H9 (cell line): ENCODE measurements at regions not wholly inside any gene's neighbourhood (a gene's known extent, or its start where the extent isn't known, plus 50 kb on each side); places are given as distances from the start of the nearest gene placed in this dataset.

ENCODE experiments used
- DNase-seq: peaks from one replicate; pipeline ENCODE4 v3.0.0-alpha.2; 2017
- H2AFZ ChIP-seq: one replicate; pipeline ENCODE4 v1.6.1; 2013; ENCODE audit warnings: mild to moderate bottlenecking, low read length, control low read depth, moderate library complexity
- H2AK5ac ChIP-seq: 2 replicates; pipeline ENCODE4 v1.6.1; 2013; ENCODE audit warnings: low read length, control low read depth, mixed read lengths; ENCODE audit not compliant: insufficient read length
- H2BK120ac ChIP-seq: one replicate; pipeline ENCODE4 v1.6.1; 2013; ENCODE audit warnings: low read depth, mild to moderate bottlenecking, low read length, control low read depth, inconsistent platforms; ENCODE audit not compliant: poor library complexity, severe bottlenecking
- H2BK12ac ChIP-seq: 2 replicates; pipeline ENCODE4 v1.6.1; 2013; ENCODE audit warnings: low read length, control low read depth, mixed read lengths, low read depth; ENCODE audit not compliant: insufficient read length
- H2BK15ac ChIP-seq: 2 replicates; pipeline ENCODE4 v1.6.1; 2013; ENCODE audit warnings: low read depth, low read length, control low read depth
- H2BK20ac ChIP-seq: one replicate; pipeline ENCODE4 v1.6.1; 2013; ENCODE audit warnings: low read depth, mild to moderate bottlenecking, low read length, control low read depth, inconsistent platforms; ENCODE audit not compliant: poor library complexity, severe bottlenecking
- H2BK5ac ChIP-seq: 2 replicates; pipeline ENCODE4 v1.6.1; 2013; ENCODE audit warnings: low read length, control low read depth, mixed read lengths; ENCODE audit not compliant: insufficient read length
- H3K14ac ChIP-seq: 2 replicates; pipeline ENCODE4 v1.6.1; 2013; ENCODE audit warnings: low read length, control low read depth; ENCODE audit not compliant: insufficient read depth
- H3K18ac ChIP-seq: 2 replicates; pipeline ENCODE4 v1.6.1; 2013; ENCODE audit warnings: low read depth, mild to moderate bottlenecking, mixed read lengths, low read length, control low read depth; ENCODE audit not compliant: insufficient read length
- H3K23ac ChIP-seq: 2 replicates; pipeline ENCODE4 v1.6.1; 2013; ENCODE audit warnings: low read length, control low read depth, mixed read lengths, low read depth; ENCODE audit not compliant: insufficient read length
- H3K23me2 ChIP-seq: 2 replicates; pipeline ENCODE4 v1.6.1; 2013; ENCODE audit warnings: low read depth, mild to moderate bottlenecking, mixed read lengths, low read length, control low read depth; ENCODE audit not compliant: insufficient read length, poor library complexity, severe bottlenecking
- H3K27ac ChIP-seq: 2 replicates; pipeline ENCODE4 v1.5.1; 2013; ENCODE audit warnings: low read length, control low read depth, mixed read lengths, low read depth; ENCODE audit not compliant: insufficient read length
- H3K27me3 ChIP-seq: 2 replicates; pipeline ENCODE4 v1.6.1; 2013; ENCODE audit warnings: low read length, control low read depth, inconsistent platforms; ENCODE audit not compliant: insufficient read depth
- H3K4ac ChIP-seq: 2 replicates; pipeline ENCODE4 v1.6.1; 2013; ENCODE audit warnings: low read depth, mild to moderate bottlenecking, control low read depth, inconsistent platforms, low read length, moderate library complexity
- H3K4me1 ChIP-seq: 2 replicates; pipeline ENCODE4 v1.6.1; 2013; ENCODE audit warnings: low read length, control low read depth, inconsistent platforms; ENCODE audit not compliant: insufficient read depth
- H3K4me2 ChIP-seq: 2 replicates; pipeline ENCODE4 v1.6.1; 2013; ENCODE audit warnings: low read length, control low read depth, mixed read lengths; ENCODE audit not compliant: insufficient read length, insufficient read depth
- H3K56ac ChIP-seq: 2 replicates; pipeline ENCODE4 v1.6.1; 2013; ENCODE audit warnings: low read depth, mild to moderate bottlenecking, mixed read lengths, low read length, control low read depth; ENCODE audit not compliant: insufficient read length
- H3K79me1 ChIP-seq: 2 replicates; pipeline ENCODE4 v1.6.1; 2013; ENCODE audit warnings: low read depth, mild to moderate bottlenecking, moderate library complexity, low read length, control low read depth, inconsistent platforms; ENCODE audit not compliant: insufficient read depth, poor library complexity, severe bottlenecking
- H3K79me2 ChIP-seq: 2 replicates; pipeline ENCODE4 v1.6.1; 2013; ENCODE audit warnings: low read length, control low read depth, inconsistent platforms; ENCODE audit not compliant: insufficient read depth
- H3K9ac ChIP-seq: 2 replicates; pipeline ENCODE4 v1.6.1; 2013; ENCODE audit warnings: low read length, control low read depth, mixed read lengths; ENCODE audit not compliant: insufficient read length; ENCODE audit errors: extremely low read depth
- H3K9me3 ChIP-seq: one replicate; pipeline ENCODE4 v1.6.1; 2013; ENCODE audit warnings: low read depth, low read length, inconsistent platforms; ENCODE audit not compliant: control insufficient read depth
- H3T11ph ChIP-seq: one replicate; pipeline ENCODE4 v1.6.1; 2013; ENCODE audit warnings: mild to moderate bottlenecking, low read length, control low read depth, inconsistent platforms
- H4K20me1 ChIP-seq: one replicate; pipeline ENCODE4 v1.6.1; 2013; ENCODE audit not compliant: control insufficient read depth, insufficient read length, insufficient read depth
- H4K5ac ChIP-seq: 2 replicates; pipeline ENCODE4 v1.6.1; 2013; ENCODE audit warnings: low read depth, mild to moderate bottlenecking, mixed read lengths, low read length, control low read depth; ENCODE audit not compliant: insufficient read length
- H4K8ac ChIP-seq: replicated peaks from 2 replicates; pipeline ENCODE4 v1.6.1; 2013; ENCODE audit warnings: low read length, control low read depth, mixed read lengths, low read depth; ENCODE audit not compliant: insufficient read length
- H4K91ac ChIP-seq: 2 replicates; pipeline ENCODE4 v1.6.1; 2013; ENCODE audit warnings: low read depth, mild to moderate bottlenecking, moderate library complexity, mixed read lengths, low read length, control low read depth; ENCODE audit not compliant: insufficient read length
- H3K27ac Mint-ChIP-seq, 3 experiments: 2 replicates in 2 of 3; 3 replicates in 1 of 3; pipeline ENCODE4 v1.8.0; 2020 to 2021; ENCODE audit warnings: mixed read lengths in 3 of 3, mild to moderate bottlenecking in 1 of 3, moderate library complexity in 1 of 3
- H3K27me3 Mint-ChIP-seq: 2 replicates; pipeline ENCODE4 v1.8.0; 2021; ENCODE audit warnings: low read depth, mild to moderate bottlenecking, moderate library complexity, mixed read lengths
- H3K36me3 Mint-ChIP-seq, 3 experiments: 2 replicates in 2 of 3; 3 replicates in 1 of 3; pipeline ENCODE4 v1.8.0; 2020 to 2021; ENCODE audit warnings: low read depth in 3 of 3, mixed read lengths in 3 of 3; ENCODE audit not compliant: insufficient read depth in 1 of 3
- H3K4me1 Mint-ChIP-seq, 2 experiments: 2 replicates each; pipeline ENCODE4 v1.8.0; 2020; ENCODE audit warnings: mixed read lengths in 2 of 2
- H3K4me3 Mint-ChIP-seq, 2 experiments: 2 replicates in 1 of 2; 3 replicates in 1 of 2; pipeline ENCODE4 v1.8.0; 2020 to 2021; ENCODE audit warnings: mild to moderate bottlenecking in 2 of 2, mixed read lengths in 2 of 2, moderate library complexity in 1 of 2
- H3K9me3 Mint-ChIP-seq, 2 experiments: 2 replicates in 1 of 2; 3 replicates in 1 of 2; pipeline ENCODE4 v1.8.0; 2020; ENCODE audit warnings: mild to moderate bottlenecking in 2 of 2, mixed read lengths in 2 of 2, moderate library complexity in 1 of 2
- TF ChIP-seq, protein P1 (sequence below): fragments of 200-600 bp; sonication (generic); conservative IDR thresholded peaks from 3 replicates; pipeline ENCODE4 v1.8.0; 2021; ENCODE audit warnings: antibody characterized with exemption, mild to moderate bottlenecking

- H4K5ac ChIP-seq = no peak overlapping the region
Measured at GRCh38 chr13:97639236-97639635, 205.3 kb downstream of the RAP2A start.

More at GRCh38 chr13:97639236-97639635, 205.3 kb downstream of the RAP2A start:
- no peak overlapping the region for H2BK120ac ChIP-seq
- H3K18ac ChIP-seq = no peak overlapping the region
- H2BK5ac ChIP-seq = no peak overlapping the region
- no peak overlapping the region for H3K4me3 Mint-ChIP-seq
- no peaks in the 10 kb centered on the region for H3K4me1 ChIP-seq
- H4K8ac ChIP-seq = no peak overlapping the region
- no peak overlapping the region for H3K14ac ChIP-seq
- H3K4ac ChIP-seq = no peak overlapping the region
- no peak overlapping the region for H3K23ac ChIP-seq
- H3K9ac ChIP-seq = no peak overlapping the region
- no peak overlapping the region for H2BK15ac ChIP-seq
- H3T11ph ChIP-seq = no peak overlapping the region
- H2AK5ac ChIP-seq = no peak overlapping the region
- no peak overlapping the region for H2AFZ ChIP-seq
- H3K27ac ChIP-seq = no peak overlapping the region
- H3K79me2 ChIP-seq = no peaks in the 10 kb centered on the region
- no peak overlapping the region for H2BK20ac ChIP-seq
- no peaks in the 10 kb centered on the region for H3K4me1 Mint-ChIP-seq
- H3K27me3 ChIP-seq = no peaks in the 10 kb centered on the region
- no peaks in the 10 kb centered on the region for H3K9me3 Mint-ChIP-seq
- H4K20me1 ChIP-seq = no peaks in the 10 kb centered on the region
- H3K27ac Mint-ChIP-seq = no peak overlapping the region
- no peak overlapping the region for H4K91ac ChIP-seq
- no peaks in the 10 kb centered on the region for H3K27me3 Mint-ChIP-seq
- H3K79me1 ChIP-seq = no peaks in the 10 kb centered on the region
- DNase-seq = no peak
- H3K56ac ChIP-seq = no peak overlapping the region
- H3K23me2 ChIP-seq = no peaks in the 10 kb centered on the region
- no peaks in the 10 kb centered on the region for H3K9me3 ChIP-seq
- H3K36me3 Mint-ChIP-seq = no peaks in the 10 kb centered on the region
- TF ChIP-seq, protein P1, sequence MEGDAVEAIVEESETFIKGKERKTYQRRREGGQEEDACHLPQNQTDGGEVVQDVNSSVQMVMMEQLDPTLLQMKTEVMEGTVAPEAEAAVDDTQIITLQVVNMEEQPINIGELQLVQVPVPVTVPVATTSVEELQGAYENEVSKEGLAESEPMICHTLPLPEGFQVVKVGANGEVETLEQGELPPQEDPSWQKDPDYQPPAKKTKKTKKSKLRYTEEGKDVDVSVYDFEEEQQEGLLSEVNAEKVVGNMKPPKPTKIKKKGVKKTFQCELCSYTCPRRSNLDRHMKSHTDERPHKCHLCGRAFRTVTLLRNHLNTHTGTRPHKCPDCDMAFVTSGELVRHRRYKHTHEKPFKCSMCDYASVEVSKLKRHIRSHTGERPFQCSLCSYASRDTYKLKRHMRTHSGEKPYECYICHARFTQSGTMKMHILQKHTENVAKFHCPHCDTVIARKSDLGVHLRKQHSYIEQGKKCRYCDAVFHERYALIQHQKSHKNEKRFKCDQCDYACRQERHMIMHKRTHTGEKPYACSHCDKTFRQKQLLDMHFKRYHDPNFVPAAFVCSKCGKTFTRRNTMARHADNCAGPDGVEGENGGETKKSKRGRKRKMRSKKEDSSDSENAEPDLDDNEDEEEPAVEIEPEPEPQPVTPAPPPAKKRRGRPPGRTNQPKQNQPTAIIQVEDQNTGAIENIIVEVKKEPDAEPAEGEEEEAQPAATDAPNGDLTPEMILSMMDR = no peak
- H3K4me2 ChIP-seq = no peak overlapping the region
- no peak overlapping the region for H2BK12ac ChIP-seq
